Neural cell (in vitro differentiated cells): ENCODE measurements at regions not wholly inside any gene's neighbourhood (a gene's known extent, or its start where the extent isn't known, plus 50 kb on each side); places are given as distances from the start of the nearest gene placed in this dataset.

ENCODE experiments used
- H2AFZ ChIP-seq: fragments of 200-600, 300-800 bp; sonication (generic), shearing (Covaris generic); 2 replicates; pipeline ENCODE4 v1.6.0; 2014; ENCODE audit warnings: low read depth, mild to moderate bottlenecking, antibody characterized with exemption, low read length, moderate library complexity
- H3F3A ChIP-seq: fragments of 200-600 bp; shearing (Covaris generic); 2 replicates; pipeline ENCODE4 v1.6.1; 2016; ENCODE audit warnings: mild to moderate bottlenecking, moderate library complexity, mixed read lengths, antibody characterized with exemption, low read length; ENCODE audit not compliant: insufficient read depth, poor library complexity, severe bottlenecking
- H3K27ac ChIP-seq: fragments of 200-600, 300-800 bp; sonication (generic), shearing (Covaris generic); 2 replicates; pipeline ENCODE4 v1.5.1; 2014; ENCODE audit warnings: mild to moderate bottlenecking, low read length, moderate library complexity
- H3K27me3 ChIP-seq: fragments of 300-800, 200-600 bp; sonication (generic), shearing (Covaris generic); 2 replicates; pipeline ENCODE4 v1.6.0; 2014; ENCODE audit warnings: mild to moderate bottlenecking, low read depth, low read length, moderate library complexity; ENCODE audit not compliant: insufficient read depth
- H3K36me3 ChIP-seq: fragments of 300-800, 200-600 bp; sonication (generic), shearing (Covaris generic); 2 replicates; pipeline ENCODE4 v1.5.1; 2014; ENCODE audit warnings: mild to moderate bottlenecking, antibody characterized with exemption, low read length, moderate library complexity; ENCODE audit not compliant: insufficient read depth
- H3K4me2 ChIP-seq: fragments of 300-800, 200-600 bp; sonication (generic), shearing (Covaris generic); 2 replicates; pipeline ENCODE4 v1.6.0; 2014; ENCODE audit warnings: mild to moderate bottlenecking, low read length
- H3K4me3 ChIP-seq: fragments of 300-800, 200-600 bp; sonication (generic), shearing (Covaris generic); 2 replicates; pipeline ENCODE4 v1.5.1; 2014; ENCODE audit warnings: mild to moderate bottlenecking, low read length, moderate library complexity
- H3K79me2 ChIP-seq: fragments of 200-600 bp; shearing (Covaris generic); replicated peaks from 2 replicates; pipeline ENCODE4 v1.6.0; 2014; ENCODE audit warnings: mild to moderate bottlenecking, low read length, moderate library complexity; ENCODE audit not compliant: insufficient read depth
- H3K9ac ChIP-seq: fragments of 300-800, 200-600 bp; sonication (generic), shearing (Covaris generic); 2 replicates; pipeline ENCODE4 v1.6.1; 2016; ENCODE audit warnings: mild to moderate bottlenecking, low read length, mixed read lengths
- H3K9me2 ChIP-seq: fragments of 200-600 bp; shearing (Covaris generic); 2 replicates; pipeline ENCODE4 v1.6.1; 2016; ENCODE audit warnings: mild to moderate bottlenecking, low read length, mixed read lengths; ENCODE audit not compliant: insufficient read depth
- H3K9me3 ChIP-seq: fragments of 200-600, 300-800 bp; sonication (generic), shearing (Covaris generic); 2 replicates; pipeline ENCODE4 v1.6.1; 2016; ENCODE audit warnings: mild to moderate bottlenecking, mixed run types, low read length, moderate library complexity, mixed read lengths
- H4K20me1 ChIP-seq: fragments of 200-600 bp; shearing (Covaris generic); 2 replicates; pipeline ENCODE4 v1.6.1; 2016; ENCODE audit warnings: mild to moderate bottlenecking, mixed run types; ENCODE audit not compliant: insufficient read depth
- EP300 ChIP-seq: fragments of 450-650 bp; conservative IDR thresholded peaks from 2 replicates; pipeline ENCODE4 v1.6.1; 2014; ENCODE audit warnings: antibody characterized with exemption, mild to moderate bottlenecking, moderate library complexity; ENCODE audit not compliant: poor library complexity, severe bottlenecking
- EZH2 ChIP-seq: fragments of 200-600, 300-800 bp; shearing (Covaris generic), sonication (generic); IDR thresholded peaks from 2 replicates; pipeline ENCODE4 v1.6.1; 2014; ENCODE audit warnings: antibody characterized with exemption, low read length, borderline replicate concordance, mild to moderate bottlenecking; ENCODE audit not compliant: insufficient read depth, poor library complexity, severe bottlenecking
- MXI1 ChIP-seq: fragments of 450-650 bp; conservative IDR thresholded peaks from 2 replicates; pipeline ENCODE4 v1.6.1; 2014; ENCODE audit warnings: antibody characterized with exemption, mild to moderate bottlenecking; ENCODE audit not compliant: poor library complexity, severe bottlenecking
- POLR2AphosphoS5 ChIP-seq: IDR thresholded peaks from 2 replicates; pipeline ENCODE4 v1.6.1; 2012
- RAD21 ChIP-seq: fragments of 450-650 bp; conservative IDR thresholded peaks from 2 replicates; pipeline ENCODE4 v1.6.1; 2014; ENCODE audit warnings: antibody characterized with exemption, mild to moderate bottlenecking, moderate library complexity
- SMC3 ChIP-seq: fragments of 450-650 bp; conservative IDR thresholded peaks from 2 replicates; pipeline ENCODE4 v1.6.1; 2014; ENCODE audit warnings: antibody characterized with exemption, mild to moderate bottlenecking, moderate library complexity; ENCODE audit not compliant: poor library complexity
- TAF1 ChIP-seq: IDR thresholded peaks from 2 replicates; pipeline ENCODE4 v1.6.1; 2012; ENCODE audit warnings: low read depth
- TF ChIP-seq, protein P1 (sequence below): fragments of 450-650 bp; IDR thresholded peaks from 2 replicates; pipeline ENCODE4 v1.5.1; 2014; ENCODE audit warnings: antibody characterized with exemption, mild to moderate bottlenecking, moderate library complexity; ENCODE audit not compliant: poor library complexity, severe bottlenecking
- TF ChIP-seq, protein P2 (sequence below): IDR thresholded peaks from 2 replicates; pipeline ENCODE4 v1.6.1; 2012; ENCODE audit warnings: borderline replicate concordance

DNA sequence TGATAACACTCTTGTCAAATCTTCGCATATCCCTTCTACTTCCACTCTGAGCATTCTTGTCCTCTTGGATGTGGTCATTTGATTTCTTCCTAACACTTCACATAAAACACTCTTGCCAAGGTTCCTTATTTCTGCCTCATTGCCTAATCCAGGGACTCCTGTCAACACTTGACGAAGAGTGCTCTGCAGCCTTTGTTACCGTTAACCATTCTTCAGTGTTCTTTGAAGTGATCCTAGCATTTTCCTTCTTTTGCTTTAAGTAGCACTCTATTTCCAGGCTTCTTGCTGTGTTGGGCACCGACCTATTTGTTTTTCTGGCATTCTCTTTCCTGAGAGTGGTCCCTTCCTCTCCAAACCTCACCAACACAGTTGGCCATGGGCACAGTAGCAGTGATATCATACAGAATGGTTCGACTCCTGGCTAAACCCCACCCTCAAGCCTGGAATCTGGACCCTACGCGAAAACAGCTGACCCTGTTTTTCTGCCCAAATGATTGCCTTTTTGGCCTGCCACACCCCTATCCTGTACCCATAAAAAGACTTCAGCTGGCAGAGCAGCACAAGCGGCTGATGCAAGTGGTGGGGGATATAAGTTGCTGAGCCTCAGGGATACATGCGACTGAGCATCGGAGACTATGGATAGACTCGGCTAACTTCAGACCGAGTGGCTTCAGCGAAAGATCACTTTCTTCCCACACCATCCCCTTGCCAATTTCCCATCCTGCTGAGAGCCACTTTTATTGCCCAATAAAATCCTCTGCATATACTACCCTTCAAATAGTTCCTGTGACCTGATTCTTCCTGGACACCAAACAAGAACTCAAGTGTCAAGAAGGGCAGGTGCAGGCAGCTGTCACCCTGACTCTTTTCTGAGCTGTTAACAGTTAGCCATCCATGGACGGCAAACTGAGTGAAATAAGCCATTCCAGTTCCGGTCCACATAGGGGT lies 820.6 kb downstream of the CCSER2 start:
- H3K4me2 ChIP-seq, result no peak overlapping the region
- H3K9ac ChIP-seq, result no peak overlapping the region
- H3F3A ChIP-seq, result no peaks in the 10 kb centered on the region
- no peak overlapping the region for H3K27ac ChIP-seq
- no peaks in the 10 kb centered on the region for H3K9me2 ChIP-seq
- H3K36me3 ChIP-seq, result no peaks in the 10 kb centered on the region
- H3K9me3 ChIP-seq, result no peaks in the 10 kb centered on the region
- H4K20me1 ChIP-seq, result no peaks in the 10 kb centered on the region
- H3K4me3 ChIP-seq, result no peak overlapping the region
- H2AFZ ChIP-seq, result no peak overlapping the region
- TF ChIP-seq POLR2AphosphoS5, result no peak
- no peak for TF ChIP-seq EP300
- no peak for TF ChIP-seq SMC3
- no peaks in the 10 kb centered on the region for H3K27me3 ChIP-seq
- no peaks in the 10 kb centered on the region for H3K79me2 ChIP-seq

DNA sequence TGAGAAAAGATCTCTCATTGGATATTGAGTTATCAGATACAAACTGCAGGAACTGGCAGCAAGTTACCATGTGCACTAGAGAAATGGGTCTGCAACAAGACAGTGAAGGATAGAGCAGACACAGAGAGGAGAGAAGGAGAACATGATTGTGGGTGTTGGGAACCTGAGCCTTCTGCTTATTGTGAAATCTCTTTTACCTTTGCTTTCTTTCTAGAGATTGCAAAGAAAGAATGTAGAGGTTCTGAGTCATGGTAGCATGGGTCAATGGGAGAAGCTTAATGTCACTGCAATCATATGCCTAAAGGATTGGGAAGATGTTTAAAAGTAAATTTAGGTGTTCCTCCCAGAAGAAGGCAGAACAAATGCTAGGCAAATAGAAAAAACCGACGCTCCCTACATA lies 821.4 kb downstream of the CCSER2 start:
- H3K27me3 ChIP-seq, result no peaks in the 10 kb centered on the region
- no peaks in the 10 kb centered on the region for H3K9me2 ChIP-seq
- no peak overlapping the region for H3K27ac ChIP-seq
- H3K4me2 ChIP-seq, result no peak overlapping the region
- no peak for TF ChIP-seq SMC3
- TF ChIP-seq, protein P1, sequence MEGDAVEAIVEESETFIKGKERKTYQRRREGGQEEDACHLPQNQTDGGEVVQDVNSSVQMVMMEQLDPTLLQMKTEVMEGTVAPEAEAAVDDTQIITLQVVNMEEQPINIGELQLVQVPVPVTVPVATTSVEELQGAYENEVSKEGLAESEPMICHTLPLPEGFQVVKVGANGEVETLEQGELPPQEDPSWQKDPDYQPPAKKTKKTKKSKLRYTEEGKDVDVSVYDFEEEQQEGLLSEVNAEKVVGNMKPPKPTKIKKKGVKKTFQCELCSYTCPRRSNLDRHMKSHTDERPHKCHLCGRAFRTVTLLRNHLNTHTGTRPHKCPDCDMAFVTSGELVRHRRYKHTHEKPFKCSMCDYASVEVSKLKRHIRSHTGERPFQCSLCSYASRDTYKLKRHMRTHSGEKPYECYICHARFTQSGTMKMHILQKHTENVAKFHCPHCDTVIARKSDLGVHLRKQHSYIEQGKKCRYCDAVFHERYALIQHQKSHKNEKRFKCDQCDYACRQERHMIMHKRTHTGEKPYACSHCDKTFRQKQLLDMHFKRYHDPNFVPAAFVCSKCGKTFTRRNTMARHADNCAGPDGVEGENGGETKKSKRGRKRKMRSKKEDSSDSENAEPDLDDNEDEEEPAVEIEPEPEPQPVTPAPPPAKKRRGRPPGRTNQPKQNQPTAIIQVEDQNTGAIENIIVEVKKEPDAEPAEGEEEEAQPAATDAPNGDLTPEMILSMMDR, result no peak
- TF ChIP-seq TAF1, result no peak
- no peak for TF ChIP-seq MXI1
- TF ChIP-seq RAD21, result no peak
- TF ChIP-seq EP300, result no peak
- TF ChIP-seq, protein P2, sequence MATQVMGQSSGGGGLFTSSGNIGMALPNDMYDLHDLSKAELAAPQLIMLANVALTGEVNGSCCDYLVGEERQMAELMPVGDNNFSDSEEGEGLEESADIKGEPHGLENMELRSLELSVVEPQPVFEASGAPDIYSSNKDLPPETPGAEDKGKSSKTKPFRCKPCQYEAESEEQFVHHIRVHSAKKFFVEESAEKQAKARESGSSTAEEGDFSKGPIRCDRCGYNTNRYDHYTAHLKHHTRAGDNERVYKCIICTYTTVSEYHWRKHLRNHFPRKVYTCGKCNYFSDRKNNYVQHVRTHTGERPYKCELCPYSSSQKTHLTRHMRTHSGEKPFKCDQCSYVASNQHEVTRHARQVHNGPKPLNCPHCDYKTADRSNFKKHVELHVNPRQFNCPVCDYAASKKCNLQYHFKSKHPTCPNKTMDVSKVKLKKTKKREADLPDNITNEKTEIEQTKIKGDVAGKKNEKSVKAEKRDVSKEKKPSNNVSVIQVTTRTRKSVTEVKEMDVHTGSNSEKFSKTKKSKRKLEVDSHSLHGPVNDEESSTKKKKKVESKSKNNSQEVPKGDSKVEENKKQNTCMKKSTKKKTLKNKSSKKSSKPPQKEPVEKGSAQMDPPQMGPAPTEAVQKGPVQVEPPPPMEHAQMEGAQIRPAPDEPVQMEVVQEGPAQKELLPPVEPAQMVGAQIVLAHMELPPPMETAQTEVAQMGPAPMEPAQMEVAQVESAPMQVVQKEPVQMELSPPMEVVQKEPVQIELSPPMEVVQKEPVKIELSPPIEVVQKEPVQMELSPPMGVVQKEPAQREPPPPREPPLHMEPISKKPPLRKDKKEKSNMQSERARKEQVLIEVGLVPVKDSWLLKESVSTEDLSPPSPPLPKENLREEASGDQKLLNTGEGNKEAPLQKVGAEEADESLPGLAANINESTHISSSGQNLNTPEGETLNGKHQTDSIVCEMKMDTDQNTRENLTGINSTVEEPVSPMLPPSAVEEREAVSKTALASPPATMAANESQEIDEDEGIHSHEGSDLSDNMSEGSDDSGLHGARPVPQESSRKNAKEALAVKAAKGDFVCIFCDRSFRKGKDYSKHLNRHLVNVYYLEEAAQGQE, result no peak
- H3K9me3 ChIP-seq, result no peaks in the 10 kb centered on the region
- no peaks in the 10 kb centered on the region for H3F3A ChIP-seq
- no peaks in the 10 kb centered on the region for H3K36me3 ChIP-seq
- H2AFZ ChIP-seq, result no peak overlapping the region
- H3K79me2 ChIP-seq, result no peaks in the 10 kb centered on the region
- no peak overlapping the region for H3K4me3 ChIP-seq
- H3K9ac ChIP-seq, result no peak overlapping the region
- H4K20me1 ChIP-seq, result no peaks in the 10 kb centered on the region

DNA sequence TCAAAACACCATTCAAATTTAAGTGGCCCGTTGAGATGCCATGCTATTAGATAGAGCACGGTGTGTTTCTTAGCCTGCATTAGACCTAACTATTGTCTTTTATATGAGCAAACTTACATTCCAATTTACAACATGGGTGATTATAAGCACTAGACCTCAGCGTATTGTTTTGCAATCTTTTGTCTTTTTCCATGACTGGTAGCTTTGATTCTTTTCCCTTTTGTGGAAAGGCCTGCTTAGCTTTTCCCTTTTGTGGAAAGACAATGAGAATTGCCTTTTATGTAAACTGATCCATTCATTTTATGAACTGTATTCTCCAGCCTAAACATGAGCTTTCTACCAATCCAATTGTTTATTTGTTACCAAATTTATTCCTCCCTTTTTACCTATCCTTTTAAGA lies 823.1 kb downstream of the CCSER2 start:
- no peaks in the 10 kb centered on the region for H3K9me3 ChIP-seq
- H3K9ac ChIP-seq, result no peak overlapping the region
- no peaks in the 10 kb centered on the region for H3F3A ChIP-seq
- no peaks in the 10 kb centered on the region for H3K9me2 ChIP-seq
- no peaks in the 10 kb centered on the region for H3K79me2 ChIP-seq
- H3K4me2 ChIP-seq, result no peak overlapping the region
- no peak overlapping the region for H3K4me3 ChIP-seq
- H3K27ac ChIP-seq, result no peak overlapping the region
- H2AFZ ChIP-seq, result no peak overlapping the region
- H3K36me3 ChIP-seq, result no peaks in the 10 kb centered on the region
- no peaks in the 10 kb centered on the region for H3K27me3 ChIP-seq
- no peaks in the 10 kb centered on the region for H4K20me1 ChIP-seq
- TF ChIP-seq SMC3 (no peak), POLR2AphosphoS5 (no peak), EZH2 (no peak), EP300 (no peak), MXI1 (no peak)
